Adrenal gland (tissue), 9 donors: ENCODE measurements at regions not wholly inside any gene's neighbourhood (a gene's known extent, or its start where the extent isn't known, plus 50 kb on each side); places are given as distances from the start of the nearest gene placed in this dataset.

ENCODE experiments used
- DNase-seq, 7 donors: peaks; one replicate each; pipeline ENCODE4 v3.0.0-alpha.2; 2019 to 2020
- H3K27ac ChIP-seq, 5 donors: fragments of 200-600 bp; sonication (generic) in 4 of 5; 1 replicate in 3 of 5; 2 replicates in 2 of 5; pipeline versions ENCODE4 v1.5.1 to v1.8.0; 2016 to 2020; ENCODE audit warnings: mild to moderate bottlenecking in 1 of 5
- H3K27me3 ChIP-seq: fragments of 200-600 bp; 2 replicates; pipeline ENCODE4 v1.8.0; 2021
- H3K36me3 ChIP-seq, 2 donors: fragments of 200-600 bp; replicated peaks in 1 of 2; 1 replicate in 1 of 2; 2 replicates in 1 of 2; pipeline versions ENCODE4 v1.5.1 to v1.8.0; 2018 to 2022
- H3K4me1 ChIP-seq, 2 donors: fragments of 200-600 bp; replicated peaks in 1 of 2; 1 replicate in 1 of 2; 2 replicates in 1 of 2; pipeline versions ENCODE4 v1.5.1 to v1.8.0; 2018 to 2021
- H3K4me3 ChIP-seq, 4 donors: fragments of 200-600 bp; sonication (generic) in 3 of 4; one replicate each; pipeline ENCODE4 v1.5.1; 2016 to 2018
- H3K9me3 ChIP-seq, 3 donors: fragments of 200-600 bp; sonication (generic) in 1 of 3; replicated peaks in 1 of 3; 1 replicate in 2 of 3; 2 replicates in 1 of 3; pipeline versions ENCODE4 v1.5.1 to v1.8.0; 2016 to 2021
- POLR2A ChIP-seq, 2 donors: fragments of 450-650 bp; IDR thresholded peaks; one replicate each; pipeline ENCODE4 v1.6.1; 2017; ENCODE audit warnings: antibody characterized with exemption in 2 of 2, mild to moderate bottlenecking in 2 of 2, moderate library complexity in 1 of 2
- WGBS, 4 donors: extraction: QIAGEN DNeasy Blood & Tissue Kit in 2 of 4; methylation state at CpG; one replicate each; pipeline versions ENCODE4 v1.1.5 to v1.1.7; 2013 to 2017; 5-methylcytosine and 5-hydroxymethylcytosine counted together
- intact Hi-C, 2 donors: fragments of 100-400 bp; cut with DNase I; formaldehyde crosslinking; loops; one replicate each; pipeline versions ENCODE4 v1.14.1 to v1.15.0; 2022 to 2023
- TF ChIP-seq, protein P1 (sequence below), 6 experiments: fragments of 450-650 bp in 4 of 6; fragments of 200-600 bp in 2 of 6; sonication (generic) in 1 of 6; IDR thresholded peaks; 1 replicate in 5 of 6; 2 replicates in 1 of 6; pipeline versions ENCODE4 v1.5.1 to v1.8.0; 2016 to 2021; ENCODE audit warnings: antibody characterized with exemption in 6 of 6, mild to moderate bottlenecking in 2 of 6, moderate library complexity in 1 of 6
- donor health status: healthy with polysubstance abuse.
- donor health status: Bipolar disorder and iron deficiency.
- donor health status: DM: yes; HTN: yes; CAD: no.
- donor health status: DM: no; HTN: no; CAD: no.
- donor health status: DM: no; HTN: no; CAD: no.

GRCh38 chr7:136293841-136294391 lies 316.8 kb upstream of the MTPN start:
- Histone ChIP-seq H3K4me1 (no peaks in the 10 kb centered on the region), H3K4me3 (no peak overlapping the region), H3K36me3 (no peaks in the 10 kb centered on the region), H3K27ac (no peak overlapping the region), H3K9me3 (no peaks in the 10 kb centered on the region), H3K27me3 (no peaks in the 10 kb centered on the region)
- intact Hi-C loops, result no loop called here
- no peak for DNase-seq
- TF ChIP-seq, protein P1, sequence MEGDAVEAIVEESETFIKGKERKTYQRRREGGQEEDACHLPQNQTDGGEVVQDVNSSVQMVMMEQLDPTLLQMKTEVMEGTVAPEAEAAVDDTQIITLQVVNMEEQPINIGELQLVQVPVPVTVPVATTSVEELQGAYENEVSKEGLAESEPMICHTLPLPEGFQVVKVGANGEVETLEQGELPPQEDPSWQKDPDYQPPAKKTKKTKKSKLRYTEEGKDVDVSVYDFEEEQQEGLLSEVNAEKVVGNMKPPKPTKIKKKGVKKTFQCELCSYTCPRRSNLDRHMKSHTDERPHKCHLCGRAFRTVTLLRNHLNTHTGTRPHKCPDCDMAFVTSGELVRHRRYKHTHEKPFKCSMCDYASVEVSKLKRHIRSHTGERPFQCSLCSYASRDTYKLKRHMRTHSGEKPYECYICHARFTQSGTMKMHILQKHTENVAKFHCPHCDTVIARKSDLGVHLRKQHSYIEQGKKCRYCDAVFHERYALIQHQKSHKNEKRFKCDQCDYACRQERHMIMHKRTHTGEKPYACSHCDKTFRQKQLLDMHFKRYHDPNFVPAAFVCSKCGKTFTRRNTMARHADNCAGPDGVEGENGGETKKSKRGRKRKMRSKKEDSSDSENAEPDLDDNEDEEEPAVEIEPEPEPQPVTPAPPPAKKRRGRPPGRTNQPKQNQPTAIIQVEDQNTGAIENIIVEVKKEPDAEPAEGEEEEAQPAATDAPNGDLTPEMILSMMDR (IDR thresholded peaks at IDR 0.05), result no peak
- no peak for TF ChIP-seq POLR2A (IDR thresholded peaks at IDR 0.05)

GRCh38 chr7:136293272-136293671 lies 316.1 kb upstream of the MTPN start:
- intact Hi-C loops, result no loop called here
- TF ChIP-seq, protein P1 (IDR thresholded peaks at IDR 0.05), result no peak
- no peak for TF ChIP-seq POLR2A (IDR thresholded peaks at IDR 0.05)

DNA sequence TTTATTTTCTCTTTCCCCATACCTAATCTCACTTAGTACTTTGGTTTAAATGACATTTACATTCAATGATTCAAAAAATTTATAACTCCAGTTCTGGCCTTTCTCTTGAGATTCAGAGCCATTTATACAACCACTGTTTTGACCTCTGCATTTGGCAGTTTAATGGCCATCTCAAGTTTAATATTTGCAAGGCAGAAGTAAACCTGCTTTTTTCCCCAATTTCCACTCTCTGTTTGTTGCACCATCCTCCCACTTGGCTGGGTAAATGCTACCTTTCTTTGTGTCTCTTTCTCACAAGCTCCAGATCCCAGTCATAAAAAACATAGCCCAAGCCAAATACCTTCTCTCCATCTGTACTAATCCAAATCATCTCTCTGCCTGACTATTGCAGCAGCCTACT lies 315.2 kb upstream of the MTPN start:
- H3K36me3 ChIP-seq, result no peaks in the 10 kb centered on the region
- TF ChIP-seq POLR2A (IDR thresholded peaks at IDR 0.05), result no peak
- TF ChIP-seq, protein P1 (IDR thresholded peaks at IDR 0.05), result no peak
- H3K9me3 ChIP-seq, result no peaks in the 10 kb centered on the region
- H3K27me3 ChIP-seq, result no peaks in the 10 kb centered on the region
- no peaks in the 10 kb centered on the region for H3K4me1 ChIP-seq
- no peak overlapping the region for H3K27ac ChIP-seq
- DNase-seq, result no peak
- intact Hi-C loops, result no loop called here
- no peak overlapping the region for H3K4me3 ChIP-seq

More at GRCh38 chr7:136293272-136293671, 316.1 kb upstream of the MTPN start:
- Histone ChIP-seq H3K4me1 (no peaks in the 10 kb centered on the region), H3K36me3 (no peaks in the 10 kb centered on the region), H3K27me3 (no peaks in the 10 kb centered on the region), H3K9me3 (no peaks in the 10 kb centered on the region), H3K4me3 (no peak overlapping the region), H3K27ac (no peak overlapping the region)
- no peak for DNase-seq
- WGBS, 4 donors, result 70 to 75% (median 73%) methylated on average over 6 of the region's 6 CpGs

- H3K4me1 ChIP-seq, result no peaks in the 10 kb centered on the region
- H3K27ac ChIP-seq, result no peak overlapping the region
- H3K9me3 ChIP-seq, result no peaks in the 10 kb centered on the region
- H3K4me3 ChIP-seq, result no peak overlapping the region
- 62 to 74% (median 72%) methylated on average over 1 of the region's 1 CpG for WGBS, 4 donors
- H3K36me3 ChIP-seq, result no peaks in the 10 kb centered on the region
- intact Hi-C loops, result no loop called here
- no peaks in the 10 kb centered on the region for H3K27me3 ChIP-seq
- no peak for DNase-seq
- TF ChIP-seq POLR2A (IDR thresholded peaks at IDR 0.05), result no peak
- TF ChIP-seq, protein P1 (IDR thresholded peaks at IDR 0.05), result no peak
These were observed 313.2 kb upstream of the MTPN start for GRCh38 chr7:136290351-136290750.
